ENCODE measurements at regions not wholly inside any gene's neighbourhood (a gene's known extent, or its start where the extent isn't known, plus 50 kb on each side); places are given as distances from the start of the nearest gene placed in this dataset.
"Not testable (repeated sequence)": the region's sequence is repeated elsewhere in the genome, so short reads cannot be mapped to it uniquely, and the experiment has no call there.

GRCh38 chr9:66182316-66182715, 445.4 kb downstream of the FOXD4L4 start:
- not testable (repeated sequence) for TF ChIP-seq YY1 (IDR thresholded peaks at IDR 0.05; ENCODE audit: insufficient read depth, insufficient read length); ZNF274 (IDR thresholded peaks at IDR 0.05; ENCODE audit: low read depth, low read length); SUZ12 (IDR thresholded peaks at IDR 0.05; ENCODE audit: extremely low read depth, insufficient read depth, insufficient read length)
